MM.1S (cell line): ENCODE measurements at regions not wholly inside any gene's neighbourhood (a gene's known extent, or its start where the extent isn't known, plus 50 kb on each side); places are given as distances from the start of the nearest gene placed in this dataset.

Experiments
- CTCF ChIP-seq: fragments of 300-600 bp; sonication (generic); IDR thresholded peaks from 2 replicates; pipeline ENCODE4 v1.5.1; 2016; ENCODE audit warnings: antibody characterized with exemption, low read length, mixed read lengths
- EZH2 ChIP-seq: fragments of 300-600 bp; sonication (generic); optimal IDR thresholded peaks from 2 replicates; pipeline ENCODE3; 2017; ENCODE audit warnings: low read depth, mild to moderate bottlenecking, antibody characterized with exemption, low read length, mixed read lengths
- EZH2phosphoT487 ChIP-seq: fragments of 300-600 bp; sonication (generic); IDR thresholded peaks from 2 replicates; pipeline ENCODE4 v1.6.1; 2018; ENCODE audit warnings: antibody characterized with exemption, low read length

- no peak for TF ChIP-seq CTCF
- no peak for TF ChIP-seq EZH2
- TF ChIP-seq EZH2phosphoT487, result no peak
Observed at GRCh38 chr4:144494280-144494679, 151.7 kb upstream of the HHIP start.
